ENCODE measurements at regions not wholly inside any gene's neighbourhood (a gene's known extent, or its start where the extent isn't known, plus 50 kb on each side); places are given as distances from the start of the nearest gene placed in this dataset.

GRCh38 chr2:41116106-41116797 lies 664.4 kb upstream of the SLC8A1 start:
- no peak for TF ChIP-seq CTCF (IDR thresholded peaks at IDR 0.05 in 8 of 11, conservative IDR thresholded peaks at IDR 0.05 in 3 of 11)
- TF ChIP-seq POLR2AphosphoS5 (IDR thresholded peaks at IDR 0.05) = no peak
